G401.6 (cell line): ENCODE measurements at regions not wholly inside any gene's neighbourhood (a gene's known extent, or its start where the extent isn't known, plus 50 kb on each side); places are given as distances from the start of the nearest gene placed in this dataset.

Source experiments
- FAIRE-seq: peaks from 2 replicates; lab custom pipeline; 2012; peaks lifted over from hg19 to GRCh38; lab: Jason Lieb, UNC

GRCh38 chr18:60664736-60665135, 292.2 kb upstream of the MC4R start:
- no peak for FAIRE-seq

- FAIRE-seq = no peak
Measured at GRCh38 chr18:60667016-60667415, 294.4 kb upstream of the MC4R start.

DNA sequence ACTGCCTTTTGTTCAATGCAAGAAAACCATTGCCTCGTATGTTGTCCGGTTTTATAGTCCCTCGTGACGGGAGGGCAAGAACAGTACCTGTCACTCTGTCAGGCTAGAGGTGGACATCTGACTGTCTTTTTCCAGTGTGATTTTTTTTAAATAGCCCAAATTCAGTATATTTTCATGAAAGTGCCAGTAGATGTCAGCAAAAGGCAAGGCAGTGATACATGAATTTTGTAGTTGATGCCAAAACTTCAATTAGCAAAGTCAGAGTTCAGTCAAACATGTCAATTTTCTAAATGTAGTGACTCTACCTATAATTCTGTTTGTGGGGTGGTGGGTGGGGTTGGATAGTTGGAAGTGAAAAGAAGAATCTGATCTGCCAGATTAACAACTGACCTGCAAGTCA, 296.0 kb upstream of the MC4R start:
- FAIRE-seq = no peak

GRCh38 chr18:60669938-60670337, 297.4 kb upstream of the MC4R start:
- no peak for FAIRE-seq

DNA sequence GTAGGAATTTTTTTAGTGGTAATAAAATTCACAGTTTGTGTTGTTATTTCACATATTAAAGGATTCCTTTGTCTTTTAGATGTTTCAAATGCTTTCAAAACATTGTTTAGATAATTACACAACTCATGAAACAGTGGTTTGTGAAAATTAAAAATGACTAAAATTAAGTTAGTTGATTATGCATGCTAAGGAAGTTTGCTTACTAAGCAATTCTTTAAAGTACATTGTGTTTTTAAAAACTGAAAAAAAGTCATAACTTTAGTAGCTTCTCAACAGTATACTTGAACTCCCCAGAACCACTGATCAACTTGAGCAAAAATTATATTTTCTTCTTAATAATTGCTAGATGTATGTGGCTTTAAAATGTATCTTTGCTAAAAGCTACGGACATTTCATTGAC, 298.4 kb upstream of the MC4R start:
- no peak for FAIRE-seq

DNA sequence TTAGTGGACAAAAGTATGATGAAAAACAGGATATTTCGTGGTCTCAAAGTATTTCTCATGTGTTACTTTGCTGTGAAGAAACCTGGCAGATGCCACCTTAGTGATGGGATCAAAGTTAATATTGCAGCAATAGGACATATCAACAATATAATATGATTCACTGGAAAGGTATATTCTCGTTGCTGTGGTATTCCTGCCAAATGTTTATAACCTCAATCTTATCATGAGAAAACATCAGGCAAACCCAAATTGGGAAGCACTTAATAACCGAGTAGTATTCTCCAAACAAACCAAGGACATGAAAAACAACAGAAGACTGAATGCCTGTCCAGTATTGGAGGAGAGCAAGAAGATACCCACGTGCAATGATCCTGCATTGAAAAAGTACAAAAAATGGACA, 302.6 kb upstream of the MC4R start:
- no peak for FAIRE-seq

- no peak for FAIRE-seq
Measured at GRCh38 chr18:60675801-60676200, 303.2 kb upstream of the MC4R start.

DNA sequence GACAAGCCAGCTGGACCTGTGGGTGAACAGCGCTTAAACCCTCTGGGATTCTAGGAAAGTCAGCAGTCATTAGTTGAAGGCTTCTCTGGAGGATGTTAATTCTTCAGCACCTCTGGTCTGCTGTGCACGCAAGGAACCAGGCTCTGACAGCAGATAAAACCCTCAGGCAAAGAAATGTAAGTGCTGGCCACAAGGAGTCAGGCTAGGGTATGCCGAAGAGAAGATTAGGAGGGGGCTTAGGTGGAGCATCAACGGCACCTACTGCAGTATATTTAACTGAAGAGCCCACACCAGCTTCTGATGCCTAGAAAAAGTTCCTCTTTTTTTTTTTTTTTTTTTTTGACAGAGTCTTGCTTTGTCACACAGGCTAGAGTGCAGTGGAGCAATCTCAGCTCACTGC, 304.2 kb upstream of the MC4R start:
- FAIRE-seq = no peak

GRCh38 chr18:60684843-60685513, 312.4 kb upstream of the MC4R start:
- FAIRE-seq = peak; percentile 81

GRCh38 chr18:60686142-60686541, 313.6 kb upstream of the MC4R start:
- FAIRE-seq = no peak

DNA sequence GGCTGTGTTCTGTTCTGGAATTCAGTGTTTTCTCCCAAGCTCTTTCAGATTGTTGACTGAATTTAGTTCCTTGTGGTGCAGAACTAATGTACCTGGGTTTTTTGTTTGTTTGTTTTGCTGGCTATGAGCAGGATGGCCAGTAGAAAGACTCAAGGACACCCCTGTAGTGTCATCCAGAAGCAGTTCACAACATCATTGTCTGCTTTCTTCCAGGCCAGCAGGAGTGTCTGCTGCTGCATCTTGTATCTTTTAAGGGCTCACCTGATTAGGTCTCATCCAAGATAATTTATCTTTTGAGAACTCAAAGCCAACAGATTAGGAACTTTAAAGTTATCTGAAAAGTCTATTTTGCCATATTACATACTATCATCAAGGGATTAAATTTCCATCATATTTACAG, 318.5 kb upstream of the MC4R start:
- FAIRE-seq = no peak

GRCh38 chr18:60693426-60693825, 320.9 kb upstream of the MC4R start:
- no peak for FAIRE-seq

GRCh38 chr18:60698901-60699300, 326.3 kb upstream of the MC4R start:
- FAIRE-seq = no peak

DNA sequence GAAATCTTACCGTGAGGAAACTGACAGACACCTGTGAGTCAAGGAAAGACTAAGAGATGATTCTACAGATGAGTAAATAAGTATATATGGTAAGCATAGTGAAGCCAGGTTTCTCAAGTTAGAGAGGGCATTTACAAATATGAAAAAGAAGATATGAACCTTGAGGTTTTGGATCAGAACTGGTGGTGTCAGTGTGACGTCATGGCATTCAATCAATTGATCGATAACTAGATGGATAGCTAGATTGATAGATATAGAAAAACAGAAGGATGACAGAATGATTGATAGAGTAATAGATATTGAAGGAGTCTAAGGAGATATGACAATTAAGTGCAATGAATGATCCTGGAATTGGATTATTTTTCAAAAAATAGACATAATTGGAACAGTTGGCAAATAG, 350.2 kb upstream of the MC4R start:
- no peak for FAIRE-seq

- FAIRE-seq = no peak
Measured at GRCh38 chr18:60732143-60732542, 359.6 kb upstream of the MC4R start.

- no peak for FAIRE-seq
Measured at GRCh38 chr18:60739212-60739611, 366.6 kb upstream of the MC4R start.

DNA sequence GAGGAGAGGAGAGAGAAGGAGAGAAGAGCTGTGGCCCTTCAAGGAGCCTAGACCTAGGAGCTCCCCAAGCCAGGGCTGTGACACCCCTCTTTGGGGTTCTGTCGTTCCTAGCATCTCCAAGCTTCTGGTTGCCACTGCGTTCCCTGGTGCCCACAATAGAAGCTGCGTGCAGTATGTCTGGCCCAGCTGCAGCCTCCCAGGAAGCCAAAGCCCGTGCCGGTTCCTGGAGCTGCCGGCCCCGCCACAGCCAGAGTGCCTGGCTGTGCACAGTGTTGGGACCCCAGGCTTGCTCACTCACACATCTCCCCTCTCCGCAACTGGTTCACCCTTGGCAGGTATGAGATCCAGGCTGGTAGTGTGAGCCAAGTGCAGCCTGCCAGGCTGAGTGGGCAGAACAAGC, 367.7 kb upstream of the MC4R start:
- FAIRE-seq = no peak

- no peak for FAIRE-seq
Measured at GRCh38 chr18:60746491-60746890, 373.9 kb upstream of the MC4R start.

- FAIRE-seq = no peak
Measured at GRCh38 chr18:60746919-60747318, 374.3 kb upstream of the MC4R start.

- FAIRE-seq = no peak
Measured at GRCh38 chr18:60753753-60754152, 381.2 kb upstream of the MC4R start.

DNA sequence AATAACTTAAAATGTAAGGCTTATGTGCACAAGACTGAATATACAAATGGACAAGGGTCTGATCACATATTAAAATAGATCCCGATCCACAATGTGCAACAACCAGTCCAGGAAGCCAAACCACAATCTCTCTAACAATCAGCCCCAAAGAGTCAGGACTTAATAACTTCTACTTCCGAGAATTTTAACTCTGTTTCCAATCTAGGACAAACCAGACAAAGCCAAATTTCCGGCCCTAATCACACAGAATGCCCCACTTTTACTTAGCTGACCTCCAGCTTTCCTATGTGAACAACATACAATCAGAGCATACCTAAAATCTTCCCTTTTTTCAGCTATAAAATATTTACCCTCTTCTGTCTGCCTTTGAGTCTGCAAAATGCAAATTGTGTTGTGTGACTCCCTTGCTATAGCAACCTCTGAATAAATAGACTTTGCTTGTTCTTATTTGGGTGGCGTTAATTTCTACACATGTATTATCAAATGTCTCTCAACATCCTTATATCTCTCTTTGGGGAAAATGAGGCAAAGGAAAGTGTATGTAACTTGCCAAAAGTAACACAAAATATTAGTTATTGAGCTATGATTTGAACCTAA, 381.9 kb upstream of the MC4R start:
- no peak for FAIRE-seq

DNA sequence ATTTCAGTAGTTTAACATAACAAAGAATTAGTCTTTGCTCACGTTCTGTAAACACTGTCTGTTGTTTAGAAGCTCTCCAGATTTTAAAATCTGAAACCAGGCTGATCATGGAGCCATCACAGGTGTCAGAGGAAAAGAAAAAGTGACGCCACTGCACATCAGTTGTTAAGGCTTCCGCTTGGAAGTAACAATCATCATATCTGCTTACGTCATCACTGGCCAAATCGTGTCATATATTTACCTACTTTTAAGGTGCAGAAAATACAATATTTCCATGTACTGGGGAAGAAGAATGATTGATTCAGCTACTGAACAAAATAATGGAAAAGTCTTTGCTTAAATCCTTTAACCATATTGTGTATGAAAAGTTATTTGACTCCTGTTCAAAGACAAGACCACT, 382.6 kb upstream of the MC4R start:
- no peak for FAIRE-seq

- no peak for FAIRE-seq
Measured at GRCh38 chr18:60775978-60776377, 403.4 kb upstream of the MC4R start.

DNA sequence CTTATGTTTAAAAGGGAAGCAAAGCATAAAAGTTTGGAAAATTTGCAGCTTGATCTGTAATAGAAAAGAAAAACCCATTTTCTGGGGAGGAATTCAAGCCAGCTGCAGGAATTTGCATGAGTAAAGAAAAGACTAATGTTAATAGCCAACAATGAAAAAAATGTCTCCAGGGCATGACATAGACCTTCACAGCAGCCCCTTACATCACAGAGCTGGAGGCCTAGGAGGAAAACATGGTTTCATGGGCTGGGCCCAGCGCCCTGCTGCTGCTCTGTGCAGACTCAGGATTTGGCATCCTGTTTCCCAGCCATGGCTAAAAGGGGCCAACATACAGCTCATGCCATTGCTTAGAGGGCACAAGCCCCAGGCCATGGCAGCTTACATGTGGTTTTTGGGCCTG, 411.6 kb upstream of the MC4R start:
- FAIRE-seq = no peak

GRCh38 chr18:60794802-60795201, 422.2 kb upstream of the MC4R start:
- FAIRE-seq = no peak
